ENCODE measurements at regions not wholly inside any gene's neighbourhood (a gene's known extent, or its start where the extent isn't known, plus 50 kb on each side); places are given as distances from the start of the nearest gene placed in this dataset.

GRCh38 chr9:90064248-90064647 lies 459.4 kb downstream of the GADD45G start:
- H3K36me3 Mint-ChIP-seq (ENCODE audit: insufficient read depth, unreplicated experiment), result no peaks in the 10 kb centered on the region
- H3K4me3 ChIP-seq (ENCODE audit: low read depth, low read length), result no peak overlapping the region
- intact Hi-C loops (cut with micrococcal nuclease; ENCODE audit: unreplicated experiment), result no loop called here
- H3K4me1 ChIP-seq, result no peaks in the 10 kb centered on the region
- no TSS peak for BruUV-seq (replicated peaks)
- POLR2A ChIA-PET, result no interaction called here
- H3K4me3 Mint-ChIP-seq (ENCODE audit: unreplicated experiment), result no peak overlapping the region
- H3K27me3 Mint-ChIP-seq (ENCODE audit: insufficient read depth, unreplicated experiment), result peaks cover 7% of the 10 kb centered on the region
- no peak overlapping the region for H3K27ac Mint-ChIP-seq (ENCODE audit: unreplicated experiment)
- CTCF ChIA-PET, result no interaction called here
- no peak for DNase-seq
- no peaks in the 10 kb centered on the region for H3K9me3 Mint-ChIP-seq (ENCODE audit: unreplicated experiment)
- H3K27me3 ChIP-seq (replicated peaks; ENCODE audit: control insufficient read depth, insufficient read depth, low read length), result no peaks in the 10 kb centered on the region
- H3K4me1 Mint-ChIP-seq (ENCODE audit: low read depth, unreplicated experiment), result peaks cover 9% of the 10 kb centered on the region
- H3K9me3 ChIP-seq, result no peaks in the 10 kb centered on the region
- H3K36me3 ChIP-seq (ENCODE audit: control insufficient read depth, insufficient read depth, low read length), result no peaks in the 10 kb centered on the region
- TF ChIP-seq, protein P1, sequence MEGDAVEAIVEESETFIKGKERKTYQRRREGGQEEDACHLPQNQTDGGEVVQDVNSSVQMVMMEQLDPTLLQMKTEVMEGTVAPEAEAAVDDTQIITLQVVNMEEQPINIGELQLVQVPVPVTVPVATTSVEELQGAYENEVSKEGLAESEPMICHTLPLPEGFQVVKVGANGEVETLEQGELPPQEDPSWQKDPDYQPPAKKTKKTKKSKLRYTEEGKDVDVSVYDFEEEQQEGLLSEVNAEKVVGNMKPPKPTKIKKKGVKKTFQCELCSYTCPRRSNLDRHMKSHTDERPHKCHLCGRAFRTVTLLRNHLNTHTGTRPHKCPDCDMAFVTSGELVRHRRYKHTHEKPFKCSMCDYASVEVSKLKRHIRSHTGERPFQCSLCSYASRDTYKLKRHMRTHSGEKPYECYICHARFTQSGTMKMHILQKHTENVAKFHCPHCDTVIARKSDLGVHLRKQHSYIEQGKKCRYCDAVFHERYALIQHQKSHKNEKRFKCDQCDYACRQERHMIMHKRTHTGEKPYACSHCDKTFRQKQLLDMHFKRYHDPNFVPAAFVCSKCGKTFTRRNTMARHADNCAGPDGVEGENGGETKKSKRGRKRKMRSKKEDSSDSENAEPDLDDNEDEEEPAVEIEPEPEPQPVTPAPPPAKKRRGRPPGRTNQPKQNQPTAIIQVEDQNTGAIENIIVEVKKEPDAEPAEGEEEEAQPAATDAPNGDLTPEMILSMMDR (IDR thresholded peaks at IDR 0.05; ENCODE audit: insufficient read depth in 1 of 2, low read depth in 1 of 2, low read length in 1 of 2, severe bottlenecking in 1 of 2, unreplicated experiment in 1 of 2), result no peak

DNA sequence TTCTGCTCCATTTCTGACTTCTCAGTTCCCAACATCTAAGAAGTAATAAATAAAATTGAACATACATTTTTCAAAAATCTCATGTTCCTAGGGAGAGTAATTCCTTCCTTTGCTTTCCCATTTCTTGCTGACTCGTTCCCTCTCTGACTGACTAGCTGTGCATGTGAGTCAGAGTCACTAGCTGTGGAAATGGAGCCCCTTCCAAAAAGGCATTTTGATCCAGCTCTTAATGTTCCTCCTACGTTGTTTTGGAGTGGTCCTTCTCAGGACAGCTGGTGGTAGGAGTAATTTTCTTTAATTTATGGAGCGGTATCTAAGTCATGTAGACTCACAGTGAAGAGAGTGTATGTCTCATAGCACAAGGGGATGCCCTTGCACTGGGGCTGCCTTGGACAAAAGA lies 460.2 kb downstream of the GADD45G start:
- Histone ChIP-seq H3K27me3 (replicated peaks; ENCODE audit: control insufficient read depth, insufficient read depth, low read length) (no peaks in the 10 kb centered on the region), H3K9me3 (no peaks in the 10 kb centered on the region), H3K36me3 (ENCODE audit: control insufficient read depth, insufficient read depth, low read length) (no peaks in the 10 kb centered on the region), H3K4me1 (no peaks in the 10 kb centered on the region), H3K4me3 (ENCODE audit: low read depth, low read length) (no peak overlapping the region)
- Mint-ChIP-seq H3K27ac (ENCODE audit: unreplicated experiment) (no peak overlapping the region), H3K9me3 (ENCODE audit: unreplicated experiment) (no peaks in the 10 kb centered on the region), H3K4me1 (ENCODE audit: low read depth, unreplicated experiment) (peaks cover 9% of the 10 kb centered on the region), H3K27me3 (ENCODE audit: insufficient read depth, unreplicated experiment) (peaks cover 9% of the 10 kb centered on the region), H3K36me3 (ENCODE audit: insufficient read depth, unreplicated experiment) (no peaks in the 10 kb centered on the region), H3K4me3 (ENCODE audit: unreplicated experiment) (no peak overlapping the region)
- TF ChIP-seq, protein P1 (IDR thresholded peaks at IDR 0.05; ENCODE audit: insufficient read depth in 1 of 2, low read depth in 1 of 2, low read length in 1 of 2, severe bottlenecking in 1 of 2, unreplicated experiment in 1 of 2), result no peak
- POLR2A ChIA-PET, result no interaction called here
- CTCF ChIA-PET, result no interaction called here
- BruUV-seq (replicated peaks), result no TSS peak
- DNase-seq, result no peak
- intact Hi-C loops (cut with micrococcal nuclease; ENCODE audit: unreplicated experiment), result no loop called here

- no peak for DNase-seq
- no peaks in the 10 kb centered on the region for H3K27me3 ChIP-seq (replicated peaks; ENCODE audit: control insufficient read depth, insufficient read depth, low read length)
- H3K27ac Mint-ChIP-seq (ENCODE audit: unreplicated experiment), result no peak overlapping the region
Measured at GRCh38 chr9:90065851-90066250, 461.0 kb downstream of the GADD45G start.

More at GRCh38 chr9:90065851-90066250, 461.0 kb downstream of the GADD45G start:
- peaks cover 9% of the 10 kb centered on the region for H3K27me3 Mint-ChIP-seq (ENCODE audit: insufficient read depth, unreplicated experiment)
- no peaks in the 10 kb centered on the region for H3K9me3 Mint-ChIP-seq (ENCODE audit: unreplicated experiment)
- TF ChIP-seq, protein P1 (IDR thresholded peaks at IDR 0.05; ENCODE audit: insufficient read depth in 1 of 2, low read depth in 1 of 2, low read length in 1 of 2, severe bottlenecking in 1 of 2, unreplicated experiment in 1 of 2), result no peak
- H3K4me3 Mint-ChIP-seq (ENCODE audit: unreplicated experiment), result no peak overlapping the region
- H3K4me1 ChIP-seq, result no peaks in the 10 kb centered on the region
- H3K9me3 ChIP-seq, result no peaks in the 10 kb centered on the region
- POLR2A ChIA-PET, result no interaction called here
- CTCF ChIA-PET, result no interaction called here
- H3K4me1 Mint-ChIP-seq (ENCODE audit: low read depth, unreplicated experiment), result peaks cover under 1% of the 10 kb centered on the region
- no peaks in the 10 kb centered on the region for H3K36me3 ChIP-seq (ENCODE audit: control insufficient read depth, insufficient read depth, low read length)
- H3K4me3 ChIP-seq (ENCODE audit: low read depth, low read length), result no peak overlapping the region
- no peaks in the 10 kb centered on the region for H3K36me3 Mint-ChIP-seq (ENCODE audit: insufficient read depth, unreplicated experiment)
- intact Hi-C loops (cut with micrococcal nuclease; ENCODE audit: unreplicated experiment), result no loop called here
- BruUV-seq (replicated peaks), result no TSS peak

All from Caco-2 (cell line).